IMR-90 (cell line): ENCODE measurements at regions not wholly inside any gene's neighbourhood (a gene's known extent, or its start where the extent isn't known, plus 50 kb on each side); places are given as distances from the start of the nearest gene placed in this dataset.

ENCODE experiments used
- ATAC-seq: fragments of 200-7000 bp; cut with Tn5 transposase; 2 replicates; pipeline ENCODE4 v1.9.1; 2020; ENCODE audit warnings: low read depth, mild to moderate bottlenecking, moderate library complexity
- BruUV-seq: library from RNA; stranded (reverse); fragments of 400-500 nt; replicated peaks from 2 replicates; lab custom pipeline; 2021; lab: Mats Ljungman, UMichigan
- CTCF ChIA-PET: fragments of 300-600 bp; formaldehyde crosslinking; extraction: SDS; loops from one replicate; lab custom pipeline; 2021; ENCODE audit warnings: antibody characterized with exemption; lab: Yijun Ruan, JAX
- POLR2A ChIA-PET: fragments of 300-600 bp; sonication (Branson Sonifier 250); formaldehyde crosslinking; loops from one replicate; lab custom pipeline; 2022; ENCODE audit warnings: antibody characterized with exemption; ENCODE audit not compliant: unreplicated experiment; lab: Charles Lee
- DNase-seq: peaks from one replicate; pipeline ENCODE4 v3.0.0; 2013
- H2AFZ ChIP-seq: replicated peaks from 2 replicates; pipeline ENCODE3; 2013; ENCODE audit warnings: low read length, mild to moderate bottlenecking; ENCODE audit not compliant: poor library complexity
- H2AK5ac ChIP-seq: 2 replicates; pipeline ENCODE4 v1.6.1; 2013; ENCODE audit warnings: low read depth, low read length, inconsistent platforms
- H2AK9ac ChIP-seq: replicated peaks from 2 replicates; pipeline ENCODE3; 2013; ENCODE audit warnings: mild to moderate bottlenecking, low read depth, low read length, moderate library complexity; ENCODE audit not compliant: poor library complexity
- H2BK120ac ChIP-seq: 2 replicates; pipeline ENCODE4 v1.6.1; 2013; ENCODE audit warnings: low read depth, low read length, inconsistent platforms
- H2BK15ac ChIP-seq: 3 replicates; pipeline ENCODE4 v1.6.1; 2013; ENCODE audit warnings: low read depth, low read length, inconsistent platforms
- H2BK20ac ChIP-seq: 2 replicates; pipeline ENCODE4 v1.6.1; 2013; ENCODE audit warnings: low read depth, mild to moderate bottlenecking, inconsistent platforms, low read length, moderate library complexity
- H2BK5ac ChIP-seq: 2 replicates; pipeline ENCODE4 v1.6.1; 2013; ENCODE audit warnings: mild to moderate bottlenecking, low read depth, low read length, inconsistent platforms; ENCODE audit not compliant: poor library complexity, severe bottlenecking
- H3K14ac ChIP-seq: replicated peaks from 2 replicates; pipeline ENCODE4 v1.6.1; 2013; ENCODE audit warnings: low read depth, low read length, inconsistent platforms
- H3K18ac ChIP-seq: 2 replicates; pipeline ENCODE4 v1.6.1; 2013; ENCODE audit warnings: low read depth, low read length, control low read depth
- H3K23ac ChIP-seq: 2 replicates; pipeline ENCODE4 v1.6.1; 2013; ENCODE audit warnings: low read depth, low read length, inconsistent platforms
- H3K27ac ChIP-seq: 2 replicates; pipeline ENCODE4 v1.5.1; 2013; ENCODE audit warnings: mild to moderate bottlenecking, control low read depth, low read length; ENCODE audit not compliant: insufficient read depth
- H3K27me3 ChIP-seq: 2 replicates; pipeline ENCODE4 v1.6.1; 2013; ENCODE audit warnings: low read length; ENCODE audit not compliant: control insufficient read depth, insufficient read depth
- H3K36me3 ChIP-seq: 2 replicates; pipeline ENCODE4 v1.6.1; 2013; ENCODE audit warnings: low read length, mixed read lengths; ENCODE audit not compliant: control insufficient read depth, insufficient read depth
- H3K4ac ChIP-seq: 2 replicates; pipeline ENCODE4 v1.6.1; 2013; ENCODE audit warnings: low read depth, low read length, inconsistent platforms
- H3K4me1 ChIP-seq: 2 replicates; pipeline ENCODE4 v1.6.1; 2013; ENCODE audit warnings: low read length, mixed read lengths; ENCODE audit not compliant: control insufficient read depth, insufficient read depth
- H3K4me2 ChIP-seq: 2 replicates; pipeline ENCODE4 v1.6.1; 2013; ENCODE audit warnings: low read depth, mild to moderate bottlenecking, control low read depth, low read length, moderate library complexity
- H3K4me3 ChIP-seq: 2 replicates; pipeline ENCODE4 v1.5.1; 2013; ENCODE audit warnings: low read depth, mild to moderate bottlenecking, control low read depth, low read length, moderate library complexity; ENCODE audit not compliant: insufficient read depth
- H3K56ac ChIP-seq: 2 replicates; pipeline ENCODE4 v1.6.1; 2013; ENCODE audit warnings: low read length, inconsistent platforms; ENCODE audit not compliant: insufficient read depth; ENCODE audit errors: extremely low read depth
- H3K79me1 ChIP-seq, 2 experiments: 2 replicates each; pipeline ENCODE4 v1.6.1; 2013; ENCODE audit warnings: low read length in 2 of 2, inconsistent platforms in 1 of 2, low read depth in 1 of 2
- H3K9ac ChIP-seq: 2 replicates; pipeline ENCODE4 v1.6.1; 2013; ENCODE audit warnings: low read depth, low read length, control low read depth
- H3K9me1 ChIP-seq: 2 replicates; pipeline ENCODE4 v1.6.1; 2013; ENCODE audit warnings: low read length, inconsistent platforms; ENCODE audit not compliant: insufficient read depth
- H3K9me3 ChIP-seq: 2 replicates; pipeline ENCODE4 v1.6.1; 2013; ENCODE audit warnings: low read length; ENCODE audit not compliant: control insufficient read depth, insufficient read depth
- H4K20me1 ChIP-seq: 2 replicates; pipeline ENCODE4 v1.6.1; 2013; ENCODE audit warnings: low read length, inconsistent platforms; ENCODE audit not compliant: insufficient read depth
- H4K5ac ChIP-seq: 2 replicates; pipeline ENCODE4 v1.6.1; 2013; ENCODE audit warnings: mild to moderate bottlenecking, low read depth, low read length, control low read depth
- H4K8ac ChIP-seq, 2 experiments: 2 replicates each; pipeline ENCODE4 v1.6.1; 2013; ENCODE audit warnings: low read depth in 2 of 2, low read length in 2 of 2, control low read depth in 1 of 2, inconsistent platforms in 1 of 2
- H4K91ac ChIP-seq: 2 replicates; pipeline ENCODE4 v1.6.1; 2013; ENCODE audit warnings: low read depth, low read length, inconsistent platforms; ENCODE audit not compliant: insufficient read depth
- CEBPB ChIP-seq: IDR thresholded peaks from 2 replicates; pipeline ENCODE4 v1.6.1; 2012; ENCODE audit warnings: low read depth, low read length, improper control_type of control experiment
- ELK1 ChIP-seq: fragments of 150-350 bp; IDR thresholded peaks from 2 replicates; pipeline ENCODE4 v1.6.1; 2016; ENCODE audit warnings: low read depth, mild to moderate bottlenecking, low read length, moderate library complexity, borderline replicate concordance
- POLR2A ChIP-seq: IDR thresholded peaks from 2 replicates; pipeline ENCODE4 v1.6.1; 2012; ENCODE audit warnings: mild to moderate bottlenecking, low read depth, low read length
- RAD21 ChIP-seq: IDR thresholded peaks from 2 replicates; pipeline ENCODE4 v1.6.1; 2012; ENCODE audit warnings: low read length, improper control_type of control experiment
- RCOR1 ChIP-seq: IDR thresholded peaks from 2 replicates; pipeline ENCODE4 v1.6.1; 2012; ENCODE audit warnings: mild to moderate bottlenecking, low read length, improper control_type of control experiment; ENCODE audit not compliant: insufficient replicate concordance
- WGBS, 2 experiments: methylation state at CpG; one replicate each; pipeline versions ENCODE4 v1.1.5 to v1.1.7; 2013; ENCODE audit warnings: missing lambda C conversion rate in 2 of 2; ENCODE audit not compliant: insufficient read length in 1 of 2; ENCODE audit errors: extremely low coverage in 2 of 2; 5-methylcytosine and 5-hydroxymethylcytosine counted together
- dilution Hi-C: fragments of 300-500 bp; cut with HindIII; formaldehyde crosslinking; loops from one replicate; pipeline ENCODE4 v1.14.3; 2018; ENCODE audit warnings: low sequenced_read_pairs; ENCODE audit not compliant: unreplicated experiment
- in situ Hi-C: fragments of 300-500 bp; cut with MboI; formaldehyde crosslinking; loops from 3 replicates; pipeline ENCODE4 v1.14.3; 2019; ENCODE audit warnings: low sequenced_read_pairs, inconsistent platforms, mixed read lengths
- intact Hi-C: fragments of 100-400 bp; cut with micrococcal nuclease; formaldehyde crosslinking; loops from 2 replicates; pipeline ENCODE4 v1.10.0; 2022

DNA sequence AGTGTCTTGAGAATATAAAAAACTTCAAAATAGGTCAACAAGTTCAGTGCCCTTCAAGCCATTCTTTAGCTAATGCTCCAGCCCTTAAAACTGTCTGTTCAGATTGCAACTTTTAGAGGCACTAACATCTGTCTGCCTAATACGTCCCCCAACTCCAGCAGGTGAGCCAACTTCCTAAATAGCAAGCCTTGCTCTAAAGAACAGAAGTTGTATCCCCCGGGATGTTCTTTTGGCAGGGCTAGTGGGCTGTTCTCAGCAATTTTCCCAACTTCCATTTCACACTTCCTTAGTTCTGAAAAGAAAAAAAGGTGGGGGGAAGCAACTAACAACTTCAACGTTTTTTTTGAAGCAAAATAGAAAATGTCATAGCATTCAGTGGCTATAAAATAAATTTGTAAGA lies 290.0 kb upstream of the PTCHD4 start:
- intact Hi-C loops (no loop called here), dilution Hi-C loops (no loop called here), in situ Hi-C loops (no loop called here)
- H3K9ac ChIP-seq, result no peak overlapping the region
- no peak overlapping the region for H4K91ac ChIP-seq
- no peaks in the 10 kb centered on the region for H3K9me3 ChIP-seq
- H2AFZ ChIP-seq, result no peak overlapping the region
- no peaks in the 10 kb centered on the region for H3K4me1 ChIP-seq
- CTCF ChIA-PET, result no interaction called here
- no peaks in the 10 kb centered on the region for H3K27me3 ChIP-seq
- H2BK20ac ChIP-seq, result no peak overlapping the region
- no peak overlapping the region for H2AK5ac ChIP-seq
- no peak overlapping the region for H2BK120ac ChIP-seq
- POLR2A ChIA-PET, result interaction anchor here (0.7 kb wide), 1 partner anchor 17 kb away, joined by 3 read pairs; no protein-coding TSS in a partner anchor
- no peaks in the 10 kb centered on the region for H3K36me3 ChIP-seq
- no peak overlapping the region for H3K14ac ChIP-seq
- DNase-seq (no peak), ATAC-seq (no peak)
- no peak overlapping the region for H2BK5ac ChIP-seq
- no peak overlapping the region for H2AK9ac ChIP-seq
- no peak overlapping the region for H3K27ac ChIP-seq
- no CpG with 5 or more reads among the region's 3 CpGs for WGBS, 2 experiments
- no peak overlapping the region for H3K4ac ChIP-seq
- H3K4me2 ChIP-seq, result no peak overlapping the region
- H3K18ac ChIP-seq, result no peak overlapping the region
- TF ChIP-seq RCOR1 (no peak), POLR2A (no peak), ELK1 (no peak), CEBPB (no peak), RAD21 (no peak)
- H3K23ac ChIP-seq, result no peak overlapping the region
- no peaks in the 10 kb centered on the region for H3K9me1 ChIP-seq
- no peaks in the 10 kb centered on the region for H3K79me1 ChIP-seq
- BruUV-seq, result no TSS peak
- no peak overlapping the region for H4K5ac ChIP-seq
- no peak overlapping the region for H2BK15ac ChIP-seq
- no peaks in the 10 kb centered on the region for H4K20me1 ChIP-seq
- H3K56ac ChIP-seq, result no peak overlapping the region
- H3K4me3 ChIP-seq, result no peak overlapping the region
- no peak overlapping the region for H4K8ac ChIP-seq
